Activated CD4-positive, alpha-beta T cell treated with anti-CD3 and anti-CD28 coated beads, Interleukin-2, amount 10 ng/mL, durations not matched to agents 24 days and 14 days (primary cell): ENCODE measurements at regions not wholly inside any gene's neighbourhood (a gene's known extent, or its start where the extent isn't known, plus 50 kb on each side); places are given as distances from the start of the nearest gene placed in this dataset.

Source experiments
- DNase-seq: peaks from one replicate; pipeline ENCODE4 v3.0.0; 2022
- H3K27ac Mint-ChIP-seq: one replicate; pipeline ENCODE4 v1.8.0; 2022; ENCODE audit warnings: mild to moderate bottlenecking, mixed read lengths
- H3K27me3 Mint-ChIP-seq: one replicate; pipeline ENCODE4 v1.8.0; 2022; ENCODE audit warnings: mixed read lengths
- H3K36me3 Mint-ChIP-seq: one replicate; pipeline ENCODE4 v1.8.0; 2022; ENCODE audit warnings: low read depth, mild to moderate bottlenecking, mixed read lengths
- H3K4me1 Mint-ChIP-seq: one replicate; pipeline ENCODE4 v1.8.0; 2021; ENCODE audit warnings: mixed read lengths
- H3K4me3 Mint-ChIP-seq: one replicate; pipeline ENCODE4 v1.8.0; 2022; ENCODE audit warnings: mild to moderate bottlenecking, moderate library complexity, mixed read lengths
- H3K9me3 Mint-ChIP-seq: one replicate; pipeline ENCODE4 v1.8.0; 2021; ENCODE audit warnings: mixed read lengths
- intact Hi-C: fragments of 100-400 bp; cut with micrococcal nuclease; formaldehyde crosslinking; loops from one replicate; pipeline ENCODE4 v1.15.1; 2023

DNA sequence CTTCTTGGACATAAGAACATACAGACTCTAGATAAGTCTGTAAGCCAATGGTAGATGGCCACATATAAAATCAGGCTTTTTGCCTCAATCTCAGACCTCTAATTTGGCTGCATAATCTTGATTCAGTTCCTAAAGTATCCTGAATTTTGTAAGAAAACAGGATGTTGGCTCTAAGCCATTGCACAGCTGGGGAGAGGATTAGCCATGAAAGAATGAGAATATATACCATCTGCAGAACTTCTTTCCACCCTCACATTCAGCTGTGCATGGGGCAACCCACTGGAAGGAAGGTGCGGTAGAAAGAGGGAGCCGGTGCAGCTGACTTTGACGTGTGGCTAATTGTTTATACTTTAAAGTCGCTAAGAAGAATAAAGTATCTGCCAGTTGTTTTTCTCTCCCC is 1061.6 kb upstream of the FAM98A start:
- Mint-ChIP-seq H3K9me3 (no peaks in the 10 kb centered on the region), H3K27me3 (no peaks in the 10 kb centered on the region), H3K36me3 (no peaks in the 10 kb centered on the region), H3K27ac (no peak overlapping the region), H3K4me1 (no peaks in the 10 kb centered on the region), H3K4me3 (no peak overlapping the region)
- intact Hi-C loops, result no loop called here
- no peak for DNase-seq

DNA sequence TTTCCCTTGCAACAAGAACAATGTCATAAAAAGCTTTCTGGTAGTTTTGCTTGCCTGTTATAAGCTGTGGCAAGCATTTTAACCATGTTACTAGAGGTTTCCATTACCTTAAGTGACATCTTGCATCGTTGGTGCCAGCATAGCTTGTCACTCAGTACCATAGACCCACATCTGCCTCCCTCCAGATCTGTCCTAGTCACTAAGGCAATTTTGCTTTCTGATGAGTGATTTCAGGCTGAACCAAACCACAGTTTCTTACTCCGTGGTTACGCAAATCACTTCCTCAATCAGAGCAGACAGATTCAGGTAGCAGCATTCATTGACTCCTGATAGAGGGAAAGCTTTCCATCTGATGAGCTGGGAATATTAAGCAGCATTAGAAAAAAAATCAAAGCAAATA is 1057.5 kb upstream of the FAM98A start:
- no peak overlapping the region for H3K27ac Mint-ChIP-seq
- H3K36me3 Mint-ChIP-seq, result no peaks in the 10 kb centered on the region
- no peak overlapping the region for H3K4me3 Mint-ChIP-seq
- H3K9me3 Mint-ChIP-seq, result peaks cover 3% of the 10 kb centered on the region
- H3K4me1 Mint-ChIP-seq, result no peaks in the 10 kb centered on the region
- intact Hi-C loops, result no loop called here
- no peaks in the 10 kb centered on the region for H3K27me3 Mint-ChIP-seq
- no peak for DNase-seq

GRCh38 chr2:34652636-34653035 is 1053.5 kb upstream of the FAM98A start:
- no peak overlapping the region for H3K4me3 Mint-ChIP-seq
- H3K4me1 Mint-ChIP-seq, result no peaks in the 10 kb centered on the region
- no peak for DNase-seq
- no peaks in the 10 kb centered on the region for H3K27me3 Mint-ChIP-seq
- H3K9me3 Mint-ChIP-seq, result peaks cover 9% of the 10 kb centered on the region
- H3K36me3 Mint-ChIP-seq, result no peaks in the 10 kb centered on the region
- no peak overlapping the region for H3K27ac Mint-ChIP-seq
- intact Hi-C loops, result no loop called here

DNA sequence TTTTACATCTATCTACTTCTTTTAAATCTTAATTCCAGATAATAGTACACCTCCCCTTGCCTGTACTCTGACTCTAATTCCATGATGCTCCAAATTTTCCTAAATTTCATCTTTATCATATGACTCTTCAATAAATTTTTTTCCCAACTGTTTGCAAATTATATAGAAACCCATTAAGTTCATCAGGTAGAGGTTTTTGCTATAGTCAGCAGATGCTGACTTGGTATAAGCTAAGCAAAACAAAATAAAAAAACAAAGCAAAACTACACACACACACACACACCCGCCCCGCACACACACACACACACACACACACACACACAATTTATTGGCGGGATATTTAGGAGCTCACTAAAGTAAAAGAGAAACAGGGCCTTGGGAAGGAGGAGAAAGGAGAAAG is 1047.8 kb upstream of the FAM98A start:
- Mint-ChIP-seq H3K9me3 (peaks cover 9% of the 10 kb centered on the region), H3K27me3 (no peaks in the 10 kb centered on the region), H3K4me1 (no peaks in the 10 kb centered on the region), H3K27ac (no peak overlapping the region), H3K36me3 (no peaks in the 10 kb centered on the region), H3K4me3 (no peak overlapping the region)
- intact Hi-C loops, result no loop called here
- no peak for DNase-seq

- Mint-ChIP-seq H3K27ac (no peak overlapping the region), H3K9me3 (peaks cover 3% of the 10 kb centered on the region), H3K4me3 (no peak overlapping the region), H3K36me3 (no peaks in the 10 kb centered on the region), H3K27me3 (no peaks in the 10 kb centered on the region), H3K4me1 (no peaks in the 10 kb centered on the region)
- no peak for DNase-seq
- intact Hi-C loops, result no loop called here
Measured at GRCh38 chr2:34632327-34632726, 1033.2 kb upstream of the FAM98A start.

DNA sequence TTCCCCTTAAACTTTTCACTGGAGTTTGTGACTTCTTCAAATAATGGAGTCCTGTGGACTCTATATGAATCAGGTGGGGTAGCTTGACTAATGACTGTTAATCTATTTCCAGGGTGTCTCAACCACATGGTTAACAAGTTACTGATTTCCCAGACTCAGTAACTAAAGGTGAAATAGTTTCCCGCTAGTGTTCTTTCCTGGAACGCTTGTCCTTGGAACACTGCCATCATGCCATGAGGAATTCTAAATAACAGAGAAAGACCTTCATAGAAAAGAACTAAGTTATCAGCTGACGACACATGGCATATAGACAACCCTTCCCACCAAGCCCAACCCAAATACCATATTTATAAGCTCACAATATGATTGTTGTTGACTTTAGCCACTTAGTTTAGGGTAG is 1027.9 kb upstream of the FAM98A start:
- no peak for DNase-seq
- H3K4me1 Mint-ChIP-seq, result no peaks in the 10 kb centered on the region
- no peaks in the 10 kb centered on the region for H3K36me3 Mint-ChIP-seq
- no peaks in the 10 kb centered on the region for H3K27me3 Mint-ChIP-seq
- H3K9me3 Mint-ChIP-seq, result peaks cover 3% of the 10 kb centered on the region
- H3K4me3 Mint-ChIP-seq, result no peak overlapping the region
- H3K27ac Mint-ChIP-seq, result no peak overlapping the region
- intact Hi-C loops, result no loop called here

DNA sequence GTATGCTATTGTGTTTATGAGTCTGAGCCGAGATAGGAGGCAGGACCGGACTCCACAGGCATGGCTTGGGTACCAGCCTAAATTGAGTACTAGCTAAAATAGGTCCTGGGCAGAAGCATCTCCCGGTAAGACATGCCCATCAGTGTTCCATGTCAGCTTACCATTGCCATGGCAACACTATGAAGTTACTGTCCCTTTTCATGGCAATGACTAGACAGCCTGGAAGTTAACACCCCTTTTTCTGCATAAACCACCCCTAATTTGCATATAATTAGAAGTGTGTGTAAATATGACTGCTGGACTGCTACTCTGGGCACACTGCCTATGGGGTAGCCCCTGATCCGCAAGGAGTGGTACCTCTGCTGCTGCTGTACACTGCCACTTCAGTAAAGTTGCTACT is 1005.1 kb upstream of the FAM98A start:
- DNase-seq, result no peak
- Mint-ChIP-seq H3K27me3 (no peaks in the 10 kb centered on the region), H3K27ac (no peak overlapping the region), H3K9me3 (no peaks in the 10 kb centered on the region), H3K36me3 (no peaks in the 10 kb centered on the region), H3K4me1 (no peaks in the 10 kb centered on the region), H3K4me3 (no peak overlapping the region)
- intact Hi-C loops, result no loop called here

DNA sequence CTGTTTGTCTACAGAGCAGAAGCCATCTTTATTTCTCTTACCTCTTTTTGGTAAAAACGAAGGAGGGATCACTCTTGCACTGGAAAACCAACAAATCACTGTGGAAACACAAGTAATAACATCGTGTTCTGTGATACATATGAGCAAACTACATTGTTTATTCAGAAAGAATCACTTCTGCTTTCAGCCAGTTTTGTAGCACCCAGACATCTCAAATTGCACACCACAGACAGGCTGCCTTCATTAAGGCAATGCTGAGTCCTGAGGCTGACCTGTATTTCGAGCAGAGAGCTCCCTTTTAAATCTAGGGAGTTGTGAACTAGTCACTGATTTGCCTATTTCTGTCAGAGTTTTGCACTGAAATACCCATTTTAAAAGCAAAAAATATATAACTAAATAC is 1003.2 kb upstream of the FAM98A start:
- intact Hi-C loops, result no loop called here
- Mint-ChIP-seq H3K27ac (no peak overlapping the region), H3K4me3 (no peak overlapping the region), H3K4me1 (no peaks in the 10 kb centered on the region), H3K9me3 (no peaks in the 10 kb centered on the region), H3K27me3 (no peaks in the 10 kb centered on the region), H3K36me3 (no peaks in the 10 kb centered on the region)
- no peak for DNase-seq

- Mint-ChIP-seq H3K4me3 (no peak overlapping the region), H3K9me3 (no peaks in the 10 kb centered on the region), H3K4me1 (no peaks in the 10 kb centered on the region), H3K36me3 (no peaks in the 10 kb centered on the region), H3K27ac (no peak overlapping the region), H3K27me3 (no peaks in the 10 kb centered on the region)
- intact Hi-C loops, result no loop called here
- DNase-seq, result no peak
Measured at GRCh38 chr2:34601561-34601960, 1002.5 kb upstream of the FAM98A start.

DNA sequence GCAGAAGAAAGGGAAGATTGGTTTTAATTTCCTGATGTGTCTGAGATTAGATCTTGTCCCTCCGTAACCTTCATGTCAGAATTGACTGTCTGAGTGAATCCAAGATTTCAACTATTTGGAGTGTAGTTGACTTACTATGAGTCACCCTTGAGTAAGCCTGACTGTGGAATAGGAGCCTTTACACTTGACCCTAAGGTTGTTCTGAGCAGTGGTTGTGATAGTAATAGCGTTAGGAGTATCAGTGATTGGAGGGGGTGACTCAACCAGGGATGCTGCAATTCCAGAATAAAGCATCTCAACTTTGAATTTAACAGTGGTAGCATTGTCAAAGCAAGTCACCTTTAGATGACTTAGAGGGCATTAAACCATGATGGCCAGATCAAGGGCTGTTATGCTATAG is 979.5 kb upstream of the FAM98A start:
- intact Hi-C loops, result no loop called here
- no peak overlapping the region for H3K4me3 Mint-ChIP-seq
- H3K9me3 Mint-ChIP-seq, result no peaks in the 10 kb centered on the region
- no peak overlapping the region for H3K27ac Mint-ChIP-seq
- no peak for DNase-seq
- no peaks in the 10 kb centered on the region for H3K4me1 Mint-ChIP-seq
- no peaks in the 10 kb centered on the region for H3K36me3 Mint-ChIP-seq
- no peaks in the 10 kb centered on the region for H3K27me3 Mint-ChIP-seq

GRCh38 chr2:34570266-34570872 is 971.3 kb upstream of the FAM98A start:
- Mint-ChIP-seq H3K4me1 (no peaks in the 10 kb centered on the region), H3K27me3 (no peaks in the 10 kb centered on the region), H3K4me3 (no peak overlapping the region), H3K36me3 (no peaks in the 10 kb centered on the region), H3K27ac (no peak overlapping the region), H3K9me3 (peaks cover 4% of the 10 kb centered on the region)
- DNase-seq, result no peak
- intact Hi-C loops, result no loop called here

DNA sequence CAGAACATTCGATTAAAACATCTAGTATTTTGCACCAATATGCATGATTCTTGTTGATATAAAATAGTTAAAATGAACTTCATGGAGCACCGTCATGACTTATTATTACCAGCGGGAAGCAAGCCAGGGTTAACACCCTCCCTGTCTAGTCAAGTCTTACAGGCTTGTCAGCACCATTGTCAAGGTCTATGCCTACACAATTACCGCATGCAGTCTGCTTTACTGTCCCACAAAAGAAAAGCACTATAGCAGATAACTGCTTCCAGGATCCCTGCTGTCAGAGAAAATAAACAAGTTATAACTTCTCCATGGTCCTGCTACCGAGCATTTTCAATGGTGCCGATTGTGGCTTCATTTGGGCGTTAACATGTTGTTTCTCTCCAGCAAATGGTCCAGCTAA is 968.0 kb upstream of the FAM98A start:
- Mint-ChIP-seq H3K4me3 (no peak overlapping the region), H3K4me1 (no peaks in the 10 kb centered on the region), H3K36me3 (no peaks in the 10 kb centered on the region), H3K27ac (no peak overlapping the region), H3K27me3 (no peaks in the 10 kb centered on the region), H3K9me3 (peaks cover 4% of the 10 kb centered on the region)
- no peak for DNase-seq
- intact Hi-C loops, result no loop called here

DNA sequence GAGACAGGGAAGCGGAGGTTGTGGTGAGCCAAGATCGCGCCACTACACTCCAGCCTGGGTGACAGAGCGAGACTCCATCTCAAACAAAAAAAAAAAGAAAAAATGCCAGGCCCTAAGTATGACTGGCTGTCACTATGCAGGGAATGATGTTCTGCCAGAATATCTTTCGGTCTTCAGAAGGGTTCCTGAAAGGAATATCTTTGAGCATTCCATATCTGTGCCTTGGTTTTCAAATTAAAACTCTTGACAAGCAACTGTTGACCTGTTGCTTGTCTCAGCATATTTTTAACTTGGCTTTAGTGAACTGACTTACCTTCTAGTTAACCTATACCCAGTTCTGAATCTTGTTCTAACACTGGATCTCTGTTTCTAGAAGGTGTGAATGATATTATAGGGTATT is 953.2 kb upstream of the FAM98A start:
- Mint-ChIP-seq H3K4me3 (no peak overlapping the region), H3K27ac (no peak overlapping the region), H3K4me1 (no peaks in the 10 kb centered on the region), H3K27me3 (no peaks in the 10 kb centered on the region), H3K9me3 (no peaks in the 10 kb centered on the region), H3K36me3 (no peaks in the 10 kb centered on the region)
- intact Hi-C loops, result no loop called here
- no peak for DNase-seq

DNA sequence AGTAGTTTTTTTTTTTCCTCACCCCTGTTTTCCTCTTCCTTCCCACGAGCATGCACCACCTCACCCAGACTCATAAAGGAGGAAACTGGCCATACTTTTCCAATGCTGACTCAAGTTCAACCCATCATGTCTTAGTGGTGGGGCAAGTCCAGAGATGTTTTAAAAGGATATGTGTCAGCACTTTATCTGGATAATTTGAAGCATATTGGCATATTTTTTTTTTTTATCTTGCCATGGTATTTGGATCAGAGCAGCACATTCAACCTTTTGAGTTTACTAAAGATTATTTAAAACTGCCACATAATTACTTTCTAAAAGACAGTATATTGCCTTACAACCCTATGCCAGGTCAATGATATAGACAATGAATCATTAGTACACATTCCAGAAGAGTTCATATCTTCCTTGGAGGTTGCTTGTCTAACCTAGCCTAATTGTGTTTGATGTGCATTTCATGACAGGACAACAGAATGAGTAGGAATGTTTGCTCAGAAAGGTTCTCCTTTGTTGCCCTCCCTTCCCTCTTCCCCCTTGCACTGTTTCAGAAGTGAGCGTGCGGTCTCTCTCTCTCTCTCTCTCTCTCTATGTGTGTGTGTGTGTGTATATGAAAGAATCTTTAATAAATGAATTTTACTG is 950.7 kb upstream of the FAM98A start:
- intact Hi-C loops, result no loop called here
- Mint-ChIP-seq H3K9me3 (peaks cover 6% of the 10 kb centered on the region), H3K4me3 (no peak overlapping the region), H3K36me3 (no peaks in the 10 kb centered on the region), H3K27ac (no peak overlapping the region), H3K4me1 (no peaks in the 10 kb centered on the region), H3K27me3 (no peaks in the 10 kb centered on the region)
- DNase-seq, result no peak

GRCh38 chr2:34547900-34548299 is 948.8 kb upstream of the FAM98A start:
- no peaks in the 10 kb centered on the region for H3K27me3 Mint-ChIP-seq
- peaks cover 6% of the 10 kb centered on the region for H3K9me3 Mint-ChIP-seq
- DNase-seq, result no peak
- no peak overlapping the region for H3K27ac Mint-ChIP-seq
- no peaks in the 10 kb centered on the region for H3K4me1 Mint-ChIP-seq
- intact Hi-C loops, result no loop called here
- H3K36me3 Mint-ChIP-seq, result no peaks in the 10 kb centered on the region
- no peak overlapping the region for H3K4me3 Mint-ChIP-seq
